MM.1S (cell line): ENCODE measurements at regions not wholly inside any gene's neighbourhood (a gene's known extent, or its start where the extent isn't known, plus 50 kb on each side); places are given as distances from the start of the nearest gene placed in this dataset.

Experiments
- EZH2 ChIP-seq: fragments of 300-600 bp; sonication (generic); optimal IDR thresholded peaks from 2 replicates; pipeline ENCODE3; 2017; ENCODE audit warnings: low read depth, mild to moderate bottlenecking, antibody characterized with exemption, low read length, mixed read lengths
- EZH2phosphoT487 ChIP-seq: fragments of 300-600 bp; sonication (generic); IDR thresholded peaks from 2 replicates; pipeline ENCODE4 v1.6.1; 2018; ENCODE audit warnings: antibody characterized with exemption, low read length
- TF ChIP-seq, protein P1 (sequence below): fragments of 300-600 bp; sonication (generic); IDR thresholded peaks from 2 replicates; pipeline ENCODE4 v1.5.1; 2016; ENCODE audit warnings: antibody characterized with exemption, low read length, mixed read lengths

DNA sequence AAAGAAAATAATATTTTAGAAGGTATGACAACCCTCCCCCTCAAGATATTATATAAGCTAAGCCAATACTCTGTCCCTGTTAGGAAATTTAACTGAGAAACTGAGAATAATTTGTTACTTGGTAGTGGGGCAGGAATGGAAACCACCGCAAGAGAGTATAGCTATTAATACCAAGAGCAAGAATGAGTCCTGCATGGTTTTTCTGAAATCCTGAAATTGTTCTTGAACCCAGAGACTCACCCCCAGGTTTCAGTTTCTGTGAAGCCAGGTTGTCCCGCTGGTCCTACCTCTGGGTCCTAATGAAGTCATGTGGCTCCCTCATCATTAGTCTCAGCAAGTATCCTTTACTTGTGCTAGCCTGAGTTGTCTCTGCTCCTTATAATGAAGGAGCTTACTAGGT, 671.0 kb upstream of the ACVR2A start:
- TF ChIP-seq, protein P1, sequence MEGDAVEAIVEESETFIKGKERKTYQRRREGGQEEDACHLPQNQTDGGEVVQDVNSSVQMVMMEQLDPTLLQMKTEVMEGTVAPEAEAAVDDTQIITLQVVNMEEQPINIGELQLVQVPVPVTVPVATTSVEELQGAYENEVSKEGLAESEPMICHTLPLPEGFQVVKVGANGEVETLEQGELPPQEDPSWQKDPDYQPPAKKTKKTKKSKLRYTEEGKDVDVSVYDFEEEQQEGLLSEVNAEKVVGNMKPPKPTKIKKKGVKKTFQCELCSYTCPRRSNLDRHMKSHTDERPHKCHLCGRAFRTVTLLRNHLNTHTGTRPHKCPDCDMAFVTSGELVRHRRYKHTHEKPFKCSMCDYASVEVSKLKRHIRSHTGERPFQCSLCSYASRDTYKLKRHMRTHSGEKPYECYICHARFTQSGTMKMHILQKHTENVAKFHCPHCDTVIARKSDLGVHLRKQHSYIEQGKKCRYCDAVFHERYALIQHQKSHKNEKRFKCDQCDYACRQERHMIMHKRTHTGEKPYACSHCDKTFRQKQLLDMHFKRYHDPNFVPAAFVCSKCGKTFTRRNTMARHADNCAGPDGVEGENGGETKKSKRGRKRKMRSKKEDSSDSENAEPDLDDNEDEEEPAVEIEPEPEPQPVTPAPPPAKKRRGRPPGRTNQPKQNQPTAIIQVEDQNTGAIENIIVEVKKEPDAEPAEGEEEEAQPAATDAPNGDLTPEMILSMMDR, result no peak
- TF ChIP-seq EZH2 (no peak), EZH2phosphoT487 (no peak)
